Brain microvascular endothelial cell (primary cell): ENCODE measurements at regions not wholly inside any gene's neighbourhood (a gene's known extent, or its start where the extent isn't known, plus 50 kb on each side); places are given as distances from the start of the nearest gene placed in this dataset.

Experiments
- DNase-seq: peaks from one replicate; pipeline ENCODE4 v3.0.0-alpha.2; 2020
- H3K27ac ChIP-seq: fragments of 250-450 bp; sonication (Bioruptor Pico); 2 replicates; pipeline ENCODE4 v1.5.1; 2020; ENCODE audit warnings: mild to moderate bottlenecking, moderate library complexity
- H3K27me3 ChIP-seq: fragments of 250-450 bp; sonication (Bioruptor Pico); replicated peaks from 2 replicates; pipeline ENCODE4 v1.5.1; 2020; ENCODE audit warnings: mild to moderate bottlenecking
- H3K36me3 ChIP-seq: fragments of 250-450 bp; sonication (Bioruptor Pico); replicated peaks from 2 replicates; pipeline ENCODE4 v1.5.1; 2020; ENCODE audit warnings: mild to moderate bottlenecking
- H3K4me3 ChIP-seq: 2 replicates; pipeline ENCODE4 v1.5.1; 2011; ENCODE audit warnings: low read depth, mild to moderate bottlenecking, control low read depth, low read length, moderate library complexity
- in situ Hi-C: cut with HindIII; loops from 2 replicates; pipeline ENCODE4 v1.10.0; 2017; ENCODE audit warnings: low sequenced_read_pairs, low pct_ligation_motif_present
- TF ChIP-seq, protein P1 (sequence below): IDR thresholded peaks from 2 replicates; pipeline ENCODE4 v1.5.1; 2011; ENCODE audit warnings: low read depth, mild to moderate bottlenecking, moderate library complexity, low read length, control low read depth, inconsistent platforms; ENCODE audit errors: missing control alignments

DNA sequence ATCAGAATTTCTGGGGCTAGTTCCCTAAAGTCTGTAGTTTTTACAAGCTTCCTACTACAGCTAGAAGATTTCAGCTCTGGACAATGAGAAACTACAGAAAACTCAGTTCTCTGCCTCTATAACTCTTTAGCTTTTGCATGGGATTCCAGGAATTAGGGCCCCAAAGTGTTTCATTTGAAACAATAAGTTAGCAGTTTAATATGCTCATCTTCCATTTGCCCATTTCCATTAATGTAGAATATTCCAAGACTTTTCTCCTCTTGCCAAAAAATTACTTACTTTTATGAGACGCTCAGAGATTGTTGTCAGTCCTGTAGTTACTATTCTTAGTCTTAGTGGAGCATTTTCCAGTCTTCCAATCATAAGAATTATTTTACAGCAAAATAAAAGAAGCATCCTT, 719.9 kb downstream of the ADGRL2 start:
- in situ Hi-C loops, result no loop called here
- H3K36me3 ChIP-seq, result no peaks in the 10 kb centered on the region
- TF ChIP-seq, protein P1, sequence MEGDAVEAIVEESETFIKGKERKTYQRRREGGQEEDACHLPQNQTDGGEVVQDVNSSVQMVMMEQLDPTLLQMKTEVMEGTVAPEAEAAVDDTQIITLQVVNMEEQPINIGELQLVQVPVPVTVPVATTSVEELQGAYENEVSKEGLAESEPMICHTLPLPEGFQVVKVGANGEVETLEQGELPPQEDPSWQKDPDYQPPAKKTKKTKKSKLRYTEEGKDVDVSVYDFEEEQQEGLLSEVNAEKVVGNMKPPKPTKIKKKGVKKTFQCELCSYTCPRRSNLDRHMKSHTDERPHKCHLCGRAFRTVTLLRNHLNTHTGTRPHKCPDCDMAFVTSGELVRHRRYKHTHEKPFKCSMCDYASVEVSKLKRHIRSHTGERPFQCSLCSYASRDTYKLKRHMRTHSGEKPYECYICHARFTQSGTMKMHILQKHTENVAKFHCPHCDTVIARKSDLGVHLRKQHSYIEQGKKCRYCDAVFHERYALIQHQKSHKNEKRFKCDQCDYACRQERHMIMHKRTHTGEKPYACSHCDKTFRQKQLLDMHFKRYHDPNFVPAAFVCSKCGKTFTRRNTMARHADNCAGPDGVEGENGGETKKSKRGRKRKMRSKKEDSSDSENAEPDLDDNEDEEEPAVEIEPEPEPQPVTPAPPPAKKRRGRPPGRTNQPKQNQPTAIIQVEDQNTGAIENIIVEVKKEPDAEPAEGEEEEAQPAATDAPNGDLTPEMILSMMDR, result no peak
- DNase-seq, result no peak
- H3K27ac ChIP-seq, result no peak overlapping the region
- H3K27me3 ChIP-seq, result no peaks in the 10 kb centered on the region
- H3K4me3 ChIP-seq, result no peak overlapping the region

DNA sequence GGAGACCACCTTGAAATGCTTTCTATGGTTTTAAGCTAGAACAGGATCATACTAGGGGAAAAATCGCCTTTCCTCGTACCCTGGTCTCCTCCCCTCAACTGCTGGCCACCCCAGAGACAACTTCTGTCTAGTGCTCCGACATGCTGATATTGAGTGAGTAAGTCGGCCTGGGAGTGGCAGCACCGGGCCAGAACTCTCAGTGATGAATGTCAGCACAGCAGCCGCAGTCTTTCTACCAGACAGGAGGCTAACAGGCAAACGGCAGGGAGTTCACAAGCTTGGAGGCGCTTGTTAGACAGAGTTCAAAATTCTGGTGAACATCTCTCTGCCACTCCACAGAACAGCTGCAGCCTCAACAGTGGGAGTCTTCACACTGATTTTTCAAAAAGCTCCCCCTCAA, 716.9 kb downstream of the ADGRL2 start:
- H3K27ac ChIP-seq, result no peak overlapping the region
- TF ChIP-seq, protein P1, result peak; percentile 38
- H3K4me3 ChIP-seq, result no peak overlapping the region
- H3K27me3 ChIP-seq, result no peaks in the 10 kb centered on the region
- in situ Hi-C loops, result no loop called here
- peak; percentile 54 for DNase-seq
- no peaks in the 10 kb centered on the region for H3K36me3 ChIP-seq

DNA sequence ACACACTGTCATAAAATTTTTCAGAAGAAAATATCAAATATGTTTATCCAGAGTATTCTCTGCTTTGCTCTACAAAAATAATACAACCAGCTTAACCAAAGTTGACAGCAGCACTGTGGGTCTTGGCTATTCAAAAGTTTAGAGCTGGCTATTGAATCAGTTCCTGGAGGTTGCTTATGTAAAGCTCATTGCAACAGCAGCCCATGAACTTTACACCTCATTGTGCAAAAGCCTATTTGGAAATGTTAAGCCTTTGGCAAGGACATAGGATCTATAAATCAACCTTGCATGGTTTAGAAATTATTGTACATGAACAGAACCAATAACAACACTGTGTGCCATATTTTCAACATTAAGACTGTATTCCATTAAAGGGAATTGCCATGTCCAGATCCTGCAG, 714.9 kb downstream of the ADGRL2 start:
- in situ Hi-C loops, result no loop called here
- no peaks in the 10 kb centered on the region for H3K27me3 ChIP-seq
- no peak overlapping the region for H3K27ac ChIP-seq
- no peak for DNase-seq
- H3K4me3 ChIP-seq, result no peak overlapping the region
- TF ChIP-seq, protein P1, result no peak
- no peaks in the 10 kb centered on the region for H3K36me3 ChIP-seq

DNA sequence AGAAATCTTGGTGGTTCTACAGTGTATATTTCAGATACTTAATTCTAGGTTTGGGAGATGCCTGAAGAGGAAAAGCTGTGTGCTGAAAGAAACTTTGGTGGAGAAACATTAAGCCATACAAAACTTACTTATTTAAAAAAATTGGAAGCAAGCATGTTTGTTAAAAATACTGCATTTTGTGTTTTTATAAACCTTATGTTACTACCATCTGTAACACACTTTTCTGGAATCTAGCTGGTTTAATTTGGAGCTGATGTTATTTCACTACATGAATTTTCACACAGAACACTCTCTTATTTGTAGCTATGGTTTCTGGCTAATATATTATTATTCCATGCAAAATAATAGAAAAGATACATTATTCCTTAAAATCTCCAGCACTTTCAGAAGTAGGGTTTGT, 710.7 kb downstream of the ADGRL2 start:
- no peaks in the 10 kb centered on the region for H3K27me3 ChIP-seq
- TF ChIP-seq, protein P1, result no peak
- H3K36me3 ChIP-seq, result no peaks in the 10 kb centered on the region
- no peak for DNase-seq
- no peak overlapping the region for H3K27ac ChIP-seq
- in situ Hi-C loops, result no loop called here
- H3K4me3 ChIP-seq, result no peak overlapping the region

DNA sequence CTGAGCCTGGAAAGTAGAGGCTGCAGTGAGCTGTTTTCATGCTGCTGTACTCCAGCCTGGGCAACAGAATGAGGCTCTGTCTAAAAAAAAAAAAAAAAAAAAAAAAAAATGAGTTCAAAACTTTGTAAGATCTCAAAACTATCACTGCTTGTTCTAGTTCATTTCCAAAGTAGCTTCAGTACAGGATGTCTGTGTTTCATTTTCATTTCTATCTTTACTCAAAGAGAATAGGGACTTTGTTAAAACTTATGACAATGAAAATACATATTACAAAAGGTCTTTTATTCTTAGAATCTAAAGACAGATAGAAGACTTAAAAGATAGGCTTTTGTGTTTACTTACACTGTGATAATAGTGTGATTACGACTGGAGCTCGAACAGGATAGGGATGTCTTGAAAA, 709.7 kb downstream of the ADGRL2 start:
- in situ Hi-C loops, result no loop called here

DNA sequence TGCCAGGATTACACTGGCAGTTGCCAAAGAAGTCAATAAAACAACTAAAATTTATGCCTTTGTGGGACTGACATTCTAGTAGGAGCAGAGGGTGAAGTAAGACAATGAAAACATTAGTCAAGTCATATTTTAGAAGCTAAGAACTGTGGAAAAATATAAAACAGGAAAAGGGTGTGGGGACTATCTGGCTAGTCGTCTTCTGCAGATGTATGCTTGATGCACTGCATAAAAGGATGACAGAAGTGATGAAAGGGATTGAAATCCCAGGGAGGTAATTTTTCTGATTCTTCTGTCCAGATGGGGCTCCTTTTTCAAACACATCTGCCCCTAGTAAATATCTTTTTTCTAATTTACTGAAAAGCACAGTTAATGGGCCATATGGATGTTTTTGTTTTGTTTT, 706.3 kb downstream of the ADGRL2 start:
- in situ Hi-C loops, result no loop called here
- no peaks in the 10 kb centered on the region for H3K27me3 ChIP-seq
- TF ChIP-seq, protein P1, result no peak

More for the DNA sequence above, 709.7 kb downstream of the ADGRL2 start:
- Histone ChIP-seq H3K27ac (no peak overlapping the region), H3K4me3 (no peak overlapping the region), H3K27me3 (no peaks in the 10 kb centered on the region), H3K36me3 (no peaks in the 10 kb centered on the region)
- no peak for DNase-seq
- TF ChIP-seq, protein P1, result no peak

More for the DNA sequence above, 706.3 kb downstream of the ADGRL2 start:
- H3K4me3 ChIP-seq, result no peak overlapping the region
- H3K36me3 ChIP-seq, result no peaks in the 10 kb centered on the region
- DNase-seq, result no peak
- no peak overlapping the region for H3K27ac ChIP-seq
